ENCODE measurements at regions not wholly inside any gene's neighbourhood (a gene's known extent, or its start where the extent isn't known, plus 50 kb on each side); places are given as distances from the start of the nearest gene placed in this dataset.

GRCh38 chr3:106711650-106712049 is 665.6 kb upstream of the CCDC54 start:
- Histone ChIP-seq H3K4me2 (no peak overlapping the region), H3K4me1 (ENCODE audit: insufficient read depth) (no peaks in the 10 kb centered on the region), H3K4me3 (no peak overlapping the region), H3K27me3 (no peaks in the 10 kb centered on the region), H3K27ac (no peak overlapping the region), H3K9me3 (ENCODE audit: low read depth) (no peaks in the 10 kb centered on the region), H3K9me2 (replicated peaks; ENCODE audit: insufficient read depth) (no peaks in the 10 kb centered on the region), H4K20me1 (ENCODE audit: insufficient read depth, poor library complexity, severe bottlenecking) (no peaks in the 10 kb centered on the region), H3K36me3 (replicated peaks; ENCODE audit: insufficient read depth, low read depth) (no peaks in the 10 kb centered on the region), H3K79me2 (no peaks in the 10 kb centered on the region), H2AFZ (no peak overlapping the region)
- 55% methylated on average over 1 of the region's 1 CpG for WGBS (ENCODE audit: low lambda C conversion rate, missing lambda C conversion rate)
- DNase-seq (ENCODE audit: low spot score) = no peak
- TF ChIP-seq CTCF (IDR thresholded peaks at IDR 0.05; ENCODE audit: poor library complexity) (no peak), EZH2 (IDR thresholded peaks at IDR 0.05; ENCODE audit: borderline replicate concordance) (no peak), EZH2phosphoT487 (IDR thresholded peaks at IDR 0.05; ENCODE audit: low read depth, severe bottlenecking, unreplicated experiment) (no peak)

- DNase-seq (ENCODE audit: low spot score) = peak; percentile 10
- Histone ChIP-seq H3K79me2 (no peaks in the 10 kb centered on the region), H2AFZ (no peak overlapping the region), H4K20me1 (ENCODE audit: insufficient read depth, poor library complexity, severe bottlenecking) (no peaks in the 10 kb centered on the region), H3K4me2 (no peak overlapping the region), H3K4me3 (no peak overlapping the region), H3K36me3 (replicated peaks; ENCODE audit: insufficient read depth, low read depth) (no peaks in the 10 kb centered on the region), H3K9me2 (replicated peaks; ENCODE audit: insufficient read depth) (no peaks in the 10 kb centered on the region), H3K27me3 (no peaks in the 10 kb centered on the region), H3K27ac (no peak overlapping the region), H3K4me1 (ENCODE audit: insufficient read depth) (no peaks in the 10 kb centered on the region), H3K9me3 (ENCODE audit: low read depth) (no peaks in the 10 kb centered on the region)
- TF ChIP-seq EZH2phosphoT487 (IDR thresholded peaks at IDR 0.05; ENCODE audit: low read depth, severe bottlenecking, unreplicated experiment) (peak; percentile 91), EZH2 (IDR thresholded peaks at IDR 0.05; ENCODE audit: borderline replicate concordance) (no peak)
Measured at GRCh38 chr3:106714400-106714799, 662.8 kb upstream of the CCDC54 start.

DNA sequence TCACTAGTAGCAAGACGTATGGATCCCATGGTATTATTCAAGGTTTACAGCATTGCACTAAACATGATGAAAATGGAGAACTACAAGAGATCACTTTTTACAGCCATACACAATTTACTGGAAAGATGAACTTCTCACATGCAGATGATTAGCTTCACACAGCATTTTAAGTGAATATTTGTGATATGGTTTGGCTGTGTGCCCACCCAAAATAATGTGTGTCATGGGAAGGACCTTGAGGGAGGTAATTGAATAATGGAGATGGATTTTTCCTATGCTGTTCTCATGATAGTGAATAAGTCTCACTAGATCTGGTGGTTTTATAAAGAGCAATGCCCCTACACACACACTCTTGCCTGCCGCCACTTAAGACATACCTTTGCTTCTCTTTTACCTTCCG is 662.0 kb upstream of the CCDC54 start:
- TF ChIP-seq EZH2phosphoT487 (IDR thresholded peaks at IDR 0.05; ENCODE audit: low read depth, severe bottlenecking, unreplicated experiment) = no peak
- TF ChIP-seq EZH2 (IDR thresholded peaks at IDR 0.05; ENCODE audit: borderline replicate concordance) = no peak
- TF ChIP-seq CTCF (IDR thresholded peaks at IDR 0.05; ENCODE audit: poor library complexity) = no peak
- Histone ChIP-seq H2AFZ (no peak overlapping the region), H3K9me3 (ENCODE audit: low read depth) (no peaks in the 10 kb centered on the region), H3K27ac (no peak overlapping the region), H3K79me2 (no peaks in the 10 kb centered on the region), H3K4me3 (no peak overlapping the region), H4K20me1 (ENCODE audit: insufficient read depth, poor library complexity, severe bottlenecking) (no peaks in the 10 kb centered on the region), H3K36me3 (replicated peaks; ENCODE audit: insufficient read depth, low read depth) (no peaks in the 10 kb centered on the region), H3K27me3 (no peaks in the 10 kb centered on the region), H3K4me1 (ENCODE audit: insufficient read depth) (no peaks in the 10 kb centered on the region), H3K9me2 (replicated peaks; ENCODE audit: insufficient read depth) (no peaks in the 10 kb centered on the region), H3K4me2 (no peak overlapping the region)
- WGBS (ENCODE audit: low lambda C conversion rate, missing lambda C conversion rate) = 97% methylated on average over 3 of the region's 3 CpGs
- no peak for DNase-seq (ENCODE audit: low spot score)

DNA sequence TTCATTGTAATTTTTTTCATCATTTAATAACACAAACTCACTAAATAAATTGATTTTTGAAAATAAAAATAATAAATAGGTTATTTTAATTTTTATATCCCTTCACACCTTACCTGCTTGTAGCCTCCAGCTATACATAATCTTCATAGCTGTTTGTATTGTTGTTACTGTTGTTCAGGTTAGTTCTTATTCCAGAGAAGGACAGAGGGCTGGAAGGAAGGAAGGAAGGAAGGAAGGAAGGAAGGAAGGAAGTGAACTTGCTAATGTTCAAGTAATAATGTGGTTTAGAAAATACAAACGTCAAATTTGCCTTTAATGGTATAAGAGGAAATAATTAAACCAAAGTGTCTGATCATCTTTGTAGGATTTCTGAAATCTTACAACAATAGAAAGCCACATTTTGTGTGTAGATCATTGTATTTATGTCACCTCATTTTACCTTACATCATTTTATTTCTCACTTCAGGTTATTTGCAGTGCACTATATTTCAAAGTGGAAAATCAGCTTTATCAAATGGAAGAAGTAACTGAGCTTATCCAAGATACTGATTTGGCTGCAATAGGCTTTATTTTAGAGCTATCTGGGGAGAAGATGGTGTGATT is 660.0 kb upstream of the CCDC54 start:
- Histone ChIP-seq H3K36me3 (replicated peaks; ENCODE audit: insufficient read depth, low read depth) (no peaks in the 10 kb centered on the region), H3K9me2 (replicated peaks; ENCODE audit: insufficient read depth) (no peaks in the 10 kb centered on the region), H3K27me3 (no peaks in the 10 kb centered on the region), H3K4me3 (no peak overlapping the region), H3K4me1 (ENCODE audit: insufficient read depth) (no peaks in the 10 kb centered on the region), H3K27ac (no peak overlapping the region), H2AFZ (no peak overlapping the region), H3K9me3 (ENCODE audit: low read depth) (no peaks in the 10 kb centered on the region), H3K4me2 (no peak overlapping the region), H4K20me1 (ENCODE audit: insufficient read depth, poor library complexity, severe bottlenecking) (no peaks in the 10 kb centered on the region), H3K79me2 (no peaks in the 10 kb centered on the region)
- 100% methylated on average over 1 of the region's 1 CpG for WGBS (ENCODE audit: low lambda C conversion rate, missing lambda C conversion rate)
- DNase-seq (ENCODE audit: low spot score) = no peak
- TF ChIP-seq EZH2phosphoT487 (IDR thresholded peaks at IDR 0.05; ENCODE audit: low read depth, severe bottlenecking, unreplicated experiment) (no peak), CTCF (IDR thresholded peaks at IDR 0.05; ENCODE audit: poor library complexity) (no peak), EZH2 (IDR thresholded peaks at IDR 0.05; ENCODE audit: borderline replicate concordance) (no peak)
